ENCODE measurements at regions not wholly inside any gene's neighbourhood (a gene's known extent, or its start where the extent isn't known, plus 50 kb on each side); places are given as distances from the start of the nearest gene placed in this dataset.
A peak's percentile ranks its signal among the peaks of the same experiment; 100 is the strongest.

DNA sequence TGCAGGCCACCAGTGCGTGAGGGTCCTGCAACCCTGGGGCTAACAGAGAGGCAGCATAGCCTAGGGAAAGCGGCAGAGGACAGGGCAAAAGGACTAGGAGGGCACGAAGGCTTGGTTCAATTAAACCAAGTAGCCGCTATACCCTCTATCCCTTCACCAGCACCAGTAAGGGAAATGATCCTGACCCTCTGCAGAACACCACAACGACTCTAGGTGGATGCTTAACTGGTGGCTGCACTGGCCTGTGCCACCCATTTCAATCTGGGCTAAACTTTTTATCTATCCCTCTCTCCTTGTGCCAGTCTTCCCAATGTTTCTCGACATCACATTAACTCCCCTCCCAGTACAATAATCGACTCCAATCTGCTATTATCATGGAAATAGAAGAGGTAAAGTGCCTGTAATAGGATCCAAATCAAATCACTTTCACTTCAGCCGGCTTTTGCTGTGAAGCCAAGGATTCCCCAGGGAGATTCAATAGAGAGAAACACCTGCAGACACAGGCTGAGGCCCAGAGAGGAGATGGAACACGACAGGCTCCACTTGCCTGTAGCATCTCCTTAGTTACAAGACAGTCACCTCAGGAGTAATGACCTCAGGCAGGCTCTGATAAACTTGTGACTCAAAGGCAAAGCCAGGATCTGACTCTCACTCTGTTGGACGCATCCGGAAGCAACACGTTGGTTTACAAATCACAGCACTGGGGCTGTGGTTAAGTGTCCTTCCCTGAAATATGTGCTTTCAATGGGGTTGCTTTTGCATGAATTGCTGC lies 791.6 kb upstream of the ARRDC4 start:
- Mint-ChIP-seq H3K4me1 (peaks cover 16% of the 10 kb centered on the region), H3K27ac (no peak overlapping the region), H3K9me3 (peaks cover 10% of the 10 kb centered on the region; the same call in 1 of the 2 replicates), H3K27me3 (ENCODE audit: low read depth) (no peaks in the 10 kb centered on the region), H3K4me3 (no peak overlapping the region), H3K36me3 (no peaks in the 10 kb centered on the region)
- TF ChIP-seq, protein P1, sequence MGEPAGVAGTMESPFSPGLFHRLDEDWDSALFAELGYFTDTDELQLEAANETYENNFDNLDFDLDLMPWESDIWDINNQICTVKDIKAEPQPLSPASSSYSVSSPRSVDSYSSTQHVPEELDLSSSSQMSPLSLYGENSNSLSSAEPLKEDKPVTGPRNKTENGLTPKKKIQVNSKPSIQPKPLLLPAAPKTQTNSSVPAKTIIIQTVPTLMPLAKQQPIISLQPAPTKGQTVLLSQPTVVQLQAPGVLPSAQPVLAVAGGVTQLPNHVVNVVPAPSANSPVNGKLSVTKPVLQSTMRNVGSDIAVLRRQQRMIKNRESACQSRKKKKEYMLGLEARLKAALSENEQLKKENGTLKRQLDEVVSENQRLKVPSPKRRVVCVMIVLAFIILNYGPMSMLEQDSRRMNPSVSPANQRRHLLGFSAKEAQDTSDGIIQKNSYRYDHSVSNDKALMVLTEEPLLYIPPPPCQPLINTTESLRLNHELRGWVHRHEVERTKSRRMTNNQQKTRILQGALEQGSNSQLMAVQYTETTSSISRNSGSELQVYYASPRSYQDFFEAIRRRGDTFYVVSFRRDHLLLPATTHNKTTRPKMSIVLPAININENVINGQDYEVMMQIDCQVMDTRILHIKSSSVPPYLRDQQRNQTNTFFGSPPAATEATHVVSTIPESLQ (CRISPR knock-in tag; IDR thresholded peaks at IDR 0.05) = no peak
- 0 out of 2 replicates have a peak, but pooled peaks have one; percentile 43 for TF ChIP-seq ZNF317 (CRISPR knock-in tag; IDR thresholded peaks at IDR 0.05; ENCODE audit: borderline replicate concordance, low read depth)
- TF ChIP-seq, protein P2, sequence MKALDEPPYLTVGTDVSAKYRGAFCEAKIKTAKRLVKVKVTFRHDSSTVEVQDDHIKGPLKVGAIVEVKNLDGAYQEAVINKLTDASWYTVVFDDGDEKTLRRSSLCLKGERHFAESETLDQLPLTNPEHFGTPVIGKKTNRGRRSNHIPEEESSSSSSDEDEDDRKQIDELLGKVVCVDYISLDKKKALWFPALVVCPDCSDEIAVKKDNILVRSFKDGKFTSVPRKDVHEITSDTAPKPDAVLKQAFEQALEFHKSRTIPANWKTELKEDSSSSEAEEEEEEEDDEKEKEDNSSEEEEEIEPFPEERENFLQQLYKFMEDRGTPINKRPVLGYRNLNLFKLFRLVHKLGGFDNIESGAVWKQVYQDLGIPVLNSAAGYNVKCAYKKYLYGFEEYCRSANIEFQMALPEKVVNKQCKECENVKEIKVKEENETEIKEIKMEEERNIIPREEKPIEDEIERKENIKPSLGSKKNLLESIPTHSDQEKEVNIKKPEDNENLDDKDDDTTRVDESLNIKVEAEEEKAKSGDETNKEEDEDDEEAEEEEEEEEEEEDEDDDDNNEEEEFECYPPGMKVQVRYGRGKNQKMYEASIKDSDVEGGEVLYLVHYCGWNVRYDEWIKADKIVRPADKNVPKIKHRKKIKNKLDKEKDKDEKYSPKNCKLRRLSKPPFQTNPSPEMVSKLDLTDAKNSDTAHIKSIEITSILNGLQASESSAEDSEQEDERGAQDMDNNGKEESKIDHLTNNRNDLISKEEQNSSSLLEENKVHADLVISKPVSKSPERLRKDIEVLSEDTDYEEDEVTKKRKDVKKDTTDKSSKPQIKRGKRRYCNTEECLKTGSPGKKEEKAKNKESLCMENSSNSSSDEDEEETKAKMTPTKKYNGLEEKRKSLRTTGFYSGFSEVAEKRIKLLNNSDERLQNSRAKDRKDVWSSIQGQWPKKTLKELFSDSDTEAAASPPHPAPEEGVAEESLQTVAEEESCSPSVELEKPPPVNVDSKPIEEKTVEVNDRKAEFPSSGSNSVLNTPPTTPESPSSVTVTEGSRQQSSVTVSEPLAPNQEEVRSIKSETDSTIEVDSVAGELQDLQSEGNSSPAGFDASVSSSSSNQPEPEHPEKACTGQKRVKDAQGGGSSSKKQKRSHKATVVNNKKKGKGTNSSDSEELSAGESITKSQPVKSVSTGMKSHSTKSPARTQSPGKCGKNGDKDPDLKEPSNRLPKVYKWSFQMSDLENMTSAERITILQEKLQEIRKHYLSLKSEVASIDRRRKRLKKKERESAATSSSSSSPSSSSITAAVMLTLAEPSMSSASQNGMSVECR (CRISPR knock-in tag; IDR thresholded peaks at IDR 0.05; ENCODE audit: borderline replicate concordance) = no peak
- no peak for TF ChIP-seq MAX (CRISPR knock-in tag; IDR thresholded peaks at IDR 0.05)
- ChIA-PET CTCF (no interaction called here), POLR2A (no interaction called here)
- peak; percentile 83 for ATAC-seq
- peak; percentile 10 for DNase-seq (ENCODE audit: low spot score)

- peaks cover 13% of the 10 kb centered on the region; the same call in 1 of the 2 replicates for H3K9me3 Mint-ChIP-seq
- no peaks in the 10 kb centered on the region for H3K36me3 Mint-ChIP-seq
- ChIA-PET POLR2A (no interaction called here), CTCF (no interaction called here)
- no peak overlapping the region for H3K4me3 Mint-ChIP-seq
- DNase-seq (ENCODE audit: low spot score) (no peak), ATAC-seq (no peak)
- no peak overlapping the region for H3K27ac Mint-ChIP-seq
- H3K27me3 Mint-ChIP-seq (ENCODE audit: low read depth) = no peaks in the 10 kb centered on the region
- peaks cover 22% of the 10 kb centered on the region for H3K4me1 Mint-ChIP-seq
- TF ChIP-seq TEAD1 (CRISPR knock-in tag; IDR thresholded peaks at IDR 0.05) (no peak), TCF7 (CRISPR knock-in tag; IDR thresholded peaks at IDR 0.05; ENCODE audit: low read depth) (no peak), SOX15 (CRISPR knock-in tag; IDR thresholded peaks at IDR 0.05) (no peak), ERG (CRISPR knock-in tag; IDR thresholded peaks at IDR 0.05) (no peak), TP53 (CRISPR knock-in tag; IDR thresholded peaks at IDR 0.05) (no peak), RORB (CRISPR knock-in tag; IDR thresholded peaks at IDR 0.05) (no peak), ZNF416 (CRISPR knock-in tag; IDR thresholded peaks at IDR 0.05) (no peak), FOXJ3 (CRISPR knock-in tag; IDR thresholded peaks at IDR 0.05; ENCODE audit: borderline replicate concordance) (no peak), ZNF317 (CRISPR knock-in tag; IDR thresholded peaks at IDR 0.05; ENCODE audit: borderline replicate concordance, low read depth) (no peak), ZNF121 (CRISPR knock-in tag; IDR thresholded peaks at IDR 0.05) (no peak), MYBL2 (CRISPR knock-in tag; IDR thresholded peaks at IDR 0.05) (no peak)
- TF ChIP-seq, protein P3, sequence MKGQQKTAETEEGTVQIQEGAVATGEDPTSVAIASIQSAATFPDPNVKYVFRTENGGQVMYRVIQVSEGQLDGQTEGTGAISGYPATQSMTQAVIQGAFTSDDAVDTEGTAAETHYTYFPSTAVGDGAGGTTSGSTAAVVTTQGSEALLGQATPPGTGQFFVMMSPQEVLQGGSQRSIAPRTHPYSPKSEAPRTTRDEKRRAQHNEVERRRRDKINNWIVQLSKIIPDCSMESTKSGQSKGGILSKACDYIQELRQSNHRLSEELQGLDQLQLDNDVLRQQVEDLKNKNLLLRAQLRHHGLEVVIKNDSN (CRISPR knock-in tag; IDR thresholded peaks at IDR 0.05) = no peak
- TF ChIP-seq, protein P1 (CRISPR knock-in tag; IDR thresholded peaks at IDR 0.05) = no peak
- TF ChIP-seq, protein P2 (CRISPR knock-in tag; IDR thresholded peaks at IDR 0.05; ENCODE audit: borderline replicate concordance) = no peak
- TF ChIP-seq, protein P4, sequence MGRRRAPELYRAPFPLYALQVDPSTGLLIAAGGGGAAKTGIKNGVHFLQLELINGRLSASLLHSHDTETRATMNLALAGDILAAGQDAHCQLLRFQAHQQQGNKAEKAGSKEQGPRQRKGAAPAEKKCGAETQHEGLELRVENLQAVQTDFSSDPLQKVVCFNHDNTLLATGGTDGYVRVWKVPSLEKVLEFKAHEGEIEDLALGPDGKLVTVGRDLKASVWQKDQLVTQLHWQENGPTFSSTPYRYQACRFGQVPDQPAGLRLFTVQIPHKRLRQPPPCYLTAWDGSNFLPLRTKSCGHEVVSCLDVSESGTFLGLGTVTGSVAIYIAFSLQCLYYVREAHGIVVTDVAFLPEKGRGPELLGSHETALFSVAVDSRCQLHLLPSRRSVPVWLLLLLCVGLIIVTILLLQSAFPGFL (CRISPR knock-in tag; IDR thresholded peaks at IDR 0.05; ENCODE audit: borderline replicate concordance) = no peak
Measured at GRCh38 chr15:97171556-97171955, 788.9 kb upstream of the ARRDC4 start.

All from WTC11 (cell line).